Muscle of leg (tissue), 3 donors: ENCODE measurements at regions not wholly inside any gene's neighbourhood (a gene's known extent, or its start where the extent isn't known, plus 50 kb on each side); places are given as distances from the start of the nearest gene placed in this dataset.

Source experiments
- DNase-seq: peaks from one replicate; pipeline ENCODE4 v3.0.0; 2013
- H3K27ac ChIP-seq: one replicate; pipeline ENCODE4 v1.5.1; 2013; ENCODE audit warnings: mild to moderate bottlenecking, low read length, control low read depth
- H3K27me3 ChIP-seq: one replicate; pipeline ENCODE4 v1.6.1; 2013; ENCODE audit warnings: low read length; ENCODE audit not compliant: control insufficient read depth, insufficient read depth
- H3K36me3 ChIP-seq: one replicate; pipeline ENCODE4 v1.6.1; 2013; ENCODE audit warnings: low read length; ENCODE audit not compliant: control insufficient read depth, insufficient read depth
- H3K4me1 ChIP-seq: one replicate; pipeline ENCODE4 v1.6.1; 2013; ENCODE audit warnings: low read length; ENCODE audit not compliant: control insufficient read depth, insufficient read depth
- H3K4me3 ChIP-seq: one replicate; pipeline ENCODE4 v1.5.1; 2013; ENCODE audit warnings: low read length, control low read depth
- H3K9me3 ChIP-seq: replicated peaks from 2 replicates; pipeline ENCODE4 v1.6.1; 2013; ENCODE audit warnings: low read depth, low read length; ENCODE audit not compliant: control insufficient read depth
- WGBS: methylation state at CpG from one replicate; pipeline ENCODE4 v1.1.5; 2013; ENCODE audit warnings: missing lambda C conversion rate; ENCODE audit not compliant: insufficient coverage; 5-methylcytosine and 5-hydroxymethylcytosine counted together

- H3K4me3 ChIP-seq = no peak overlapping the region
- no peak overlapping the region for H3K27ac ChIP-seq
- WGBS = no CpG with 5 or more reads among the region's 1 CpG
- no peaks in the 10 kb centered on the region for H3K4me1 ChIP-seq
- DNase-seq = no peak
- H3K9me3 ChIP-seq = no peaks in the 10 kb centered on the region
- no peaks in the 10 kb centered on the region for H3K36me3 ChIP-seq
- no peaks in the 10 kb centered on the region for H3K27me3 ChIP-seq
Observed at GRCh38 chr4:11860996-11861395, 432.3 kb upstream of the HS3ST1 start.

GRCh38 chr4:11857881-11858280 is 429.2 kb upstream of the HS3ST1 start:
- H3K36me3 ChIP-seq = no peaks in the 10 kb centered on the region
- H3K9me3 ChIP-seq = no peaks in the 10 kb centered on the region
- no peak for DNase-seq
- no peak overlapping the region for H3K27ac ChIP-seq
- no peaks in the 10 kb centered on the region for H3K27me3 ChIP-seq
- H3K4me1 ChIP-seq = no peaks in the 10 kb centered on the region
- no peak overlapping the region for H3K4me3 ChIP-seq

- Histone ChIP-seq H3K4me3 (no peak overlapping the region), H3K9me3 (no peaks in the 10 kb centered on the region), H3K4me1 (no peaks in the 10 kb centered on the region), H3K27ac (no peak overlapping the region), H3K36me3 (no peaks in the 10 kb centered on the region), H3K27me3 (no peaks in the 10 kb centered on the region)
- DNase-seq = no peak
- no CpG with 5 or more reads among the region's 4 CpGs for WGBS
Observed at GRCh38 chr4:11847167-11847566, 418.5 kb upstream of the HS3ST1 start.

- no peaks in the 10 kb centered on the region for H3K36me3 ChIP-seq
- no peak overlapping the region for H3K4me3 ChIP-seq
- H3K9me3 ChIP-seq = no peaks in the 10 kb centered on the region
- H3K4me1 ChIP-seq = no peaks in the 10 kb centered on the region
- H3K27ac ChIP-seq = no peak overlapping the region
- H3K27me3 ChIP-seq = no peaks in the 10 kb centered on the region
- DNase-seq = no peak
- no CpG with 5 or more reads among the region's 4 CpGs for WGBS
Observed at GRCh38 chr4:11843927-11844326, 415.2 kb upstream of the HS3ST1 start.

- no CpG with 5 or more reads among the region's 1 CpG for WGBS
- H3K36me3 ChIP-seq = no peaks in the 10 kb centered on the region
- DNase-seq = no peak
- H3K4me3 ChIP-seq = no peak overlapping the region
- H3K9me3 ChIP-seq = no peaks in the 10 kb centered on the region
- H3K27me3 ChIP-seq = no peaks in the 10 kb centered on the region
- no peak overlapping the region for H3K27ac ChIP-seq
- H3K4me1 ChIP-seq = no peaks in the 10 kb centered on the region
Observed at GRCh38 chr4:11843340-11843739, 414.6 kb upstream of the HS3ST1 start.

GRCh38 chr4:11842620-11843263 is 414.0 kb upstream of the HS3ST1 start:
- no peak overlapping the region for H3K4me3 ChIP-seq
- H3K9me3 ChIP-seq = no peaks in the 10 kb centered on the region
- no peak overlapping the region for H3K27ac ChIP-seq
- no peaks in the 10 kb centered on the region for H3K27me3 ChIP-seq
- no peak for DNase-seq
- WGBS = no CpG with 5 or more reads among the region's 1 CpG
- no peaks in the 10 kb centered on the region for H3K36me3 ChIP-seq
- H3K4me1 ChIP-seq = no peaks in the 10 kb centered on the region

GRCh38 chr4:11839889-11840288 is 411.2 kb upstream of the HS3ST1 start:
- Histone ChIP-seq H3K9me3 (no peaks in the 10 kb centered on the region), H3K4me3 (no peak overlapping the region), H3K27ac (no peak overlapping the region), H3K27me3 (no peaks in the 10 kb centered on the region), H3K36me3 (no peaks in the 10 kb centered on the region), H3K4me1 (no peaks in the 10 kb centered on the region)
- DNase-seq = no peak

GRCh38 chr4:11831739-11832138 is 403.0 kb upstream of the HS3ST1 start:
- no CpG with 5 or more reads among the region's 5 CpGs for WGBS
- H3K4me1 ChIP-seq = no peaks in the 10 kb centered on the region
- H3K27ac ChIP-seq = no peak overlapping the region
- no peak overlapping the region for H3K4me3 ChIP-seq
- no peaks in the 10 kb centered on the region for H3K27me3 ChIP-seq
- H3K36me3 ChIP-seq = no peaks in the 10 kb centered on the region
- H3K9me3 ChIP-seq = no peaks in the 10 kb centered on the region
- DNase-seq = no peak

GRCh38 chr4:11824566-11824965 is 395.9 kb upstream of the HS3ST1 start:
- no peaks in the 10 kb centered on the region for H3K27me3 ChIP-seq
- H3K4me1 ChIP-seq = no peaks in the 10 kb centered on the region
- no peak for DNase-seq
- H3K27ac ChIP-seq = no peak overlapping the region
- WGBS = 67% methylated on average over 2 of the region's 2 CpGs
- no peaks in the 10 kb centered on the region for H3K9me3 ChIP-seq
- no peak overlapping the region for H3K4me3 ChIP-seq
- no peaks in the 10 kb centered on the region for H3K36me3 ChIP-seq

- WGBS = 0% methylated on average over 1 of the region's 2 CpGs
- Histone ChIP-seq H3K27me3 (no peaks in the 10 kb centered on the region), H3K9me3 (peaks cover 2% of the 10 kb centered on the region), H3K4me3 (no peak overlapping the region), H3K4me1 (no peaks in the 10 kb centered on the region), H3K36me3 (no peaks in the 10 kb centered on the region), H3K27ac (no peak overlapping the region)
- DNase-seq = no peak
Observed at GRCh38 chr4:11821772-11822430, 393.2 kb upstream of the HS3ST1 start.

- Histone ChIP-seq H3K4me1 (no peaks in the 10 kb centered on the region), H3K36me3 (no peaks in the 10 kb centered on the region), H3K27ac (no peak overlapping the region), H3K9me3 (peaks cover 2% of the 10 kb centered on the region), H3K4me3 (no peak overlapping the region), H3K27me3 (no peaks in the 10 kb centered on the region)
- DNase-seq = no peak
Observed at GRCh38 chr4:11817088-11817487, 388.4 kb upstream of the HS3ST1 start.
